HG02840 (cell line): ENCODE measurements at regions not wholly inside any gene's neighbourhood (a gene's known extent, or its start where the extent isn't known, plus 50 kb on each side); places are given as distances from the start of the nearest gene placed in this dataset.
"Not testable (repeated sequence)": the region's sequence is repeated elsewhere in the genome, so short reads cannot be mapped to it uniquely, and the experiment has no call there.

Experiments
- ATAC-seq: cut with Tn5 transposase; IDR thresholded peaks from one replicate; pipeline ENCODE4 v1.9.1; 2021; ENCODE audit warnings: mild to moderate bottlenecking, moderate library complexity, moderate number of reproducible peaks; ENCODE audit not compliant: unreplicated experiment, low FRiP score

- no peak for ATAC-seq
These were observed 628.7 kb upstream of the LINC00305 start for GRCh38 chr18:64777556-64777955.

- no peak for ATAC-seq
These were observed 617.0 kb upstream of the LINC00305 start for GRCh38 chr18:64765908-64766307.

- no peak for ATAC-seq
These were observed 603.8 kb upstream of the LINC00305 start for GRCh38 chr18:64752707-64753106.

- no peak for ATAC-seq
These were observed 601.0 kb upstream of the LINC00305 start for GRCh38 chr18:64749884-64750283.

GRCh38 chr18:64747803-64748202, 598.9 kb upstream of the LINC00305 start:
- no peak for ATAC-seq

- ATAC-seq: no peak
These were observed 594.0 kb upstream of the LINC00305 start for GRCh38 chr18:64742898-64743297.

- ATAC-seq: no peak
These were observed 585.2 kb upstream of the LINC00305 start for GRCh38 chr18:64734063-64734462.

GRCh38 chr18:64725657-64726056, 576.8 kb upstream of the LINC00305 start:
- not testable (repeated sequence) for ATAC-seq

- ATAC-seq: no peak
These were observed 572.0 kb upstream of the LINC00305 start for GRCh38 chr18:64720781-64721464.

GRCh38 chr18:64718808-64719207, 569.9 kb upstream of the LINC00305 start:
- no peak for ATAC-seq

GRCh38 chr18:64717026-64717425, 568.1 kb upstream of the LINC00305 start:
- ATAC-seq: no peak

- no peak for ATAC-seq
These were observed 565.2 kb upstream of the LINC00305 start for GRCh38 chr18:64714086-64714485.

GRCh38 chr18:64713284-64713683, 564.4 kb upstream of the LINC00305 start:
- no peak for ATAC-seq

- no peak for ATAC-seq
These were observed 563.1 kb upstream of the LINC00305 start for GRCh38 chr18:64712035-64712434.

- no peak for ATAC-seq
These were observed 561.4 kb upstream of the LINC00305 start for GRCh38 chr18:64710105-64710861.

GRCh38 chr18:64707052-64707451, 558.2 kb upstream of the LINC00305 start:
- no peak for ATAC-seq

GRCh38 chr18:64699081-64699480, 550.2 kb upstream of the LINC00305 start:
- ATAC-seq: no peak

- ATAC-seq: no peak
These were observed 547.1 kb upstream of the LINC00305 start for GRCh38 chr18:64695851-64696553.

- no peak for ATAC-seq
These were observed 544.9 kb upstream of the LINC00305 start for GRCh38 chr18:64693766-64694165.

GRCh38 chr18:64692826-64693225, 543.9 kb upstream of the LINC00305 start:
- no peak for ATAC-seq

- ATAC-seq: no peak
These were observed 530.2 kb upstream of the LINC00305 start for GRCh38 chr18:64679121-64679520.
